Skin of body (tissue), 1 donor: ENCODE measurements at regions not wholly inside any gene's neighbourhood (a gene's known extent, or its start where the extent isn't known, plus 50 kb on each side); places are given as distances from the start of the nearest gene placed in this dataset.
"Not testable (repeated sequence)": the region's sequence is repeated elsewhere in the genome, so short reads cannot be mapped to it uniquely, and the experiment has no call there.

Source experiments
- DNase-seq: peaks from one replicate; lab custom pipeline; 2025; lab: John Stamatoyannopoulos, UW

- not testable (repeated sequence) for DNase-seq
Observed at GRCh38 chr4:126412310-126412709, 1097.6 kb downstream of the FAT4 start.

- DNase-seq: no peak
Observed at GRCh38 chr4:126414741-126415140, 1100.0 kb downstream of the FAT4 start.

- no peak for DNase-seq
Observed at GRCh38 chr4:126419266-126419665, 1104.5 kb downstream of the FAT4 start.

GRCh38 chr4:126427853-126428252, 1113.1 kb downstream of the FAT4 start:
- DNase-seq: no peak

- DNase-seq: no peak
Observed at GRCh38 chr4:126431049-126431448, 1116.3 kb downstream of the FAT4 start.

- no peak for DNase-seq
Observed at GRCh38 chr4:126435491-126435890, 1120.7 kb downstream of the FAT4 start.

GRCh38 chr4:126440297-126440696, 1125.5 kb downstream of the FAT4 start:
- no peak for DNase-seq

- DNase-seq: no peak
Observed at GRCh38 chr4:126441173-126442035, 1126.6 kb downstream of the FAT4 start.

GRCh38 chr4:126445596-126445995, 1130.8 kb downstream of the FAT4 start:
- peak; percentile 6 for DNase-seq

- DNase-seq: peak; percentile 16
Observed at GRCh38 chr4:126446917-126447316, 1132.2 kb downstream of the FAT4 start.

GRCh38 chr4:126448086-126448845, 1133.5 kb downstream of the FAT4 start:
- peak; percentile 96 for DNase-seq

- no peak for DNase-seq
Observed at GRCh38 chr4:126451237-126451873, 1136.6 kb downstream of the FAT4 start.

- no peak for DNase-seq
Observed at GRCh38 chr4:126455865-126456264, 1141.1 kb downstream of the FAT4 start.

- peak; percentile 3 for DNase-seq
Observed at GRCh38 chr4:126458993-126459392, 1144.2 kb downstream of the FAT4 start.

- no peak for DNase-seq
Observed at GRCh38 chr4:126465341-126465740, 1150.6 kb downstream of the FAT4 start.

- DNase-seq: no peak
Observed at GRCh38 chr4:126466848-126467247, 1152.1 kb downstream of the FAT4 start.

- no peak for DNase-seq
Observed at GRCh38 chr4:126468144-126468543, 1153.4 kb downstream of the FAT4 start.

- no peak for DNase-seq
Observed at GRCh38 chr4:126470862-126471261, 1156.1 kb downstream of the FAT4 start.

GRCh38 chr4:126475730-126476129, 1157.0 kb upstream of the INTU start:
- no peak for DNase-seq

- DNase-seq: no peak
Observed at GRCh38 chr4:126479709-126480108, 1153.0 kb upstream of the INTU start.

- DNase-seq: no peak
Observed at GRCh38 chr4:126482311-126482710, 1150.4 kb upstream of the INTU start.

GRCh38 chr4:126486377-126486776, 1146.4 kb upstream of the INTU start:
- DNase-seq: no peak
